Loucy (cell line): ENCODE measurements at regions not wholly inside any gene's neighbourhood (a gene's known extent, or its start where the extent isn't known, plus 50 kb on each side); places are given as distances from the start of the nearest gene placed in this dataset.

ENCODE experiments used
- H2AFZ ChIP-seq: fragments of 200-600 bp; sonication (generic); 2 replicates; pipeline ENCODE4 v1.6.0; 2016; ENCODE audit warnings: antibody characterized with exemption, mild to moderate bottlenecking, low read length, moderate library complexity
- H3F3A ChIP-seq: fragments of 200-600 bp; 2 replicates; pipeline ENCODE4 v1.6.0; 2016; ENCODE audit warnings: antibody characterized with exemption, low read depth, mild to moderate bottlenecking
- H3K27me3 ChIP-seq: fragments of 200-600 bp; sonication (generic); 2 replicates; pipeline ENCODE4 v1.6.1; 2014; ENCODE audit warnings: low read length, mild to moderate bottlenecking; ENCODE audit not compliant: insufficient read depth, poor library complexity, severe bottlenecking
- H3K36me3 ChIP-seq: fragments of 200-600 bp; sonication (generic); 2 replicates; pipeline ENCODE4 v1.6.1; 2016; ENCODE audit warnings: low read length; ENCODE audit not compliant: insufficient read depth
- H3K4me1 ChIP-seq: fragments of 200-600 bp; sonication (generic); 2 replicates; pipeline ENCODE4 v1.5.1; 2014; ENCODE audit warnings: low read length, mild to moderate bottlenecking; ENCODE audit not compliant: insufficient read depth, poor library complexity, severe bottlenecking
- H3K4me2 ChIP-seq: fragments of 200-600 bp; sonication (generic); 2 replicates; pipeline ENCODE4 v1.6.0; 2014; ENCODE audit warnings: antibody characterized with exemption, low read length, low read depth, mild to moderate bottlenecking; ENCODE audit not compliant: poor library complexity, severe bottlenecking
- H3K4me3 ChIP-seq: fragments of 200-600 bp; sonication (generic); 2 replicates; pipeline ENCODE4 v1.5.1; 2014; ENCODE audit warnings: low read length, mild to moderate bottlenecking, mixed read lengths; ENCODE audit not compliant: poor library complexity, severe bottlenecking
- H3K79me2 ChIP-seq: fragments of 200-600 bp; sonication (generic); 2 replicates; pipeline ENCODE4 v1.6.1; 2014; ENCODE audit warnings: low read length; ENCODE audit not compliant: insufficient read depth
- H3K9ac ChIP-seq: fragments of 200-600 bp; sonication (generic); 2 replicates; pipeline ENCODE4 v1.6.0; 2014; ENCODE audit warnings: mild to moderate bottlenecking, low read depth, low read length, moderate library complexity; ENCODE audit not compliant: poor library complexity, severe bottlenecking
- H3K9me2 ChIP-seq: fragments of 200-600 bp; sonication (generic); replicated peaks from 2 replicates; pipeline ENCODE4 v1.6.1; 2016; ENCODE audit warnings: low read depth, low read length, mixed read lengths
- H3K9me3 ChIP-seq: fragments of 200-600 bp; sonication (generic); 2 replicates; pipeline ENCODE4 v1.6.1; 2014; ENCODE audit warnings: mild to moderate bottlenecking, antibody characterized with exemption, low read length, low read depth; ENCODE audit not compliant: insufficient read depth
- H4K20me1 ChIP-seq: fragments of 200-600 bp; sonication (generic); 2 replicates; pipeline ENCODE4 v1.6.0; 2014; ENCODE audit warnings: antibody characterized with exemption, low read length, mild to moderate bottlenecking; ENCODE audit not compliant: insufficient read depth, poor library complexity, severe bottlenecking
- CTCF ChIP-seq: fragments of 200-600 bp; sonication (generic); conservative IDR thresholded peaks from 2 replicates; pipeline ENCODE4 v1.5.1; 2014; ENCODE audit warnings: mild to moderate bottlenecking, antibody characterized with exemption, low read length
- EZH2phosphoT487 ChIP-seq: fragments of 200-600 bp; IDR thresholded peaks from 2 replicates; pipeline ENCODE4 v1.6.1; 2018; ENCODE audit warnings: antibody characterized with exemption, mild to moderate bottlenecking, moderate library complexity, borderline replicate concordance

DNA sequence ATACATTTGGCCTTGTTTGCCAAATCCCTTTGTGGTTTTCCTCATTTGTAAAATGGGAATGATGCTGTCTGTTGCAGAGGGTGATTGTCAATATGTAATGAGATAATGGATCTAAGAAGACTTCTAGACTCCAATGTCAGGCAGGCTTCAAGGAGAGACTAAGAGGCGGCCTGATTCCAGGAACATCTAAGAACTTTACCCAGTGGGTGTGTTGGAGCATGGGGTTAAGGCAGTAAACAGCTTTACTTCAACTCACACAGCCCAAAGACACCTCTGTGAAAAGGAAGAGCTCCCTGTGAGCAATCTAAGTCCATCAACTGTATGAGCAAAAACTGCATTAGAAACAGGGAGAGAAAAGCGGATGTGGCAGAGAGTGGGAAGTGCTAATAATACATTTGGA is 560.6 kb downstream of the PDCD6IP start:
- Histone ChIP-seq H3K36me3 (no peaks in the 10 kb centered on the region), H3K79me2 (no peaks in the 10 kb centered on the region), H3K4me1 (no peaks in the 10 kb centered on the region), H3K27me3 (no peaks in the 10 kb centered on the region), H4K20me1 (no peaks in the 10 kb centered on the region), H3K9ac (no peak overlapping the region), H3K9me2 (no peaks in the 10 kb centered on the region), H3K4me3 (no peak overlapping the region), H3K4me2 (no peak overlapping the region), H3F3A (no peaks in the 10 kb centered on the region), H3K9me3 (no peaks in the 10 kb centered on the region), H2AFZ (no peak overlapping the region)
- TF ChIP-seq CTCF, result no peak
- TF ChIP-seq EZH2phosphoT487, result no peak

DNA sequence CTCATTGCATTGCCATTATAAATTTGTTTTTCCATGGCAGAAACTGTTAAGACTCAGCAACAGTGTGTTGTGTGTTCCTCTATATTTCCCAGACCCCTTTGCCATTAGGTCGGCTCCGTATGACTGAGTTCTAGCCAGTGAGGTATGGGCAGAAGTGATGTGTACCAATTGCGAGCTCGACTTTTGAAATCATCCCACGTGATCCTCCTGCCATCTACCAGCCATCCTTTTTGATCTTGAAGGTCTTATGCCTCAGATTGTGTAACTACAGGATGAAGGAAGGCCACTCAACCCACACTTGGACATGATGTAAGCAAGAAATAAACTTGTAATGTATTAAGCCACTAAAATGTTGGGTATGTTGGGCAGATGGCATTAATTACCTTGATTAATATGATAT is 562.3 kb downstream of the PDCD6IP start:
- no peaks in the 10 kb centered on the region for H3K27me3 ChIP-seq
- no peak overlapping the region for H3K9ac ChIP-seq
- TF ChIP-seq EZH2phosphoT487 (no peak), CTCF (no peak)
- no peak overlapping the region for H3K4me2 ChIP-seq
- no peak overlapping the region for H3K4me3 ChIP-seq
- H3K4me1 ChIP-seq, result no peaks in the 10 kb centered on the region
- H2AFZ ChIP-seq, result no peak overlapping the region
- H3K36me3 ChIP-seq, result no peaks in the 10 kb centered on the region
- no peaks in the 10 kb centered on the region for H3K79me2 ChIP-seq
- no peaks in the 10 kb centered on the region for H4K20me1 ChIP-seq
- no peaks in the 10 kb centered on the region for H3K9me2 ChIP-seq
- no peaks in the 10 kb centered on the region for H3K9me3 ChIP-seq
- no peaks in the 10 kb centered on the region for H3F3A ChIP-seq

GRCh38 chr3:34361921-34362320 is 563.5 kb downstream of the PDCD6IP start:
- Histone ChIP-seq H4K20me1 (no peaks in the 10 kb centered on the region), H3K27me3 (no peaks in the 10 kb centered on the region), H3F3A (no peaks in the 10 kb centered on the region), H3K4me2 (no peak overlapping the region), H3K79me2 (no peaks in the 10 kb centered on the region), H3K4me3 (no peak overlapping the region), H3K9ac (no peak overlapping the region), H3K9me3 (no peaks in the 10 kb centered on the region), H3K36me3 (no peaks in the 10 kb centered on the region), H3K9me2 (no peaks in the 10 kb centered on the region), H3K4me1 (no peaks in the 10 kb centered on the region), H2AFZ (no peak overlapping the region)
- TF ChIP-seq EZH2phosphoT487 (no peak), CTCF (no peak)
